IMR-90 (cell line): ENCODE measurements at regions not wholly inside any gene's neighbourhood (a gene's known extent, or its start where the extent isn't known, plus 50 kb on each side); places are given as distances from the start of the nearest gene placed in this dataset.

Experiments
- ATAC-seq: fragments of 200-7000 bp; cut with Tn5 transposase; 2 replicates; pipeline ENCODE4 v1.9.1; 2020; ENCODE audit warnings: low read depth, mild to moderate bottlenecking, moderate library complexity
- BruUV-seq: library from RNA; stranded (reverse); fragments of 400-500 nt; replicated peaks from 2 replicates; lab custom pipeline; 2021; lab: Mats Ljungman, UMichigan
- CTCF ChIA-PET: fragments of 300-600 bp; formaldehyde crosslinking; extraction: SDS; loops from one replicate; lab custom pipeline; 2021; ENCODE audit warnings: antibody characterized with exemption; lab: Yijun Ruan, JAX
- POLR2A ChIA-PET: fragments of 300-600 bp; sonication (Branson Sonifier 250); formaldehyde crosslinking; loops from one replicate; lab custom pipeline; 2022; ENCODE audit warnings: antibody characterized with exemption; ENCODE audit not compliant: unreplicated experiment; lab: Charles Lee
- DNase-seq: peaks from one replicate; pipeline ENCODE4 v3.0.0; 2013
- H2AFZ ChIP-seq: replicated peaks from 2 replicates; pipeline ENCODE3; 2013; ENCODE audit warnings: low read length, mild to moderate bottlenecking; ENCODE audit not compliant: poor library complexity
- H2AK5ac ChIP-seq: 2 replicates; pipeline ENCODE4 v1.6.1; 2013; ENCODE audit warnings: low read depth, low read length, inconsistent platforms
- H2AK9ac ChIP-seq: replicated peaks from 2 replicates; pipeline ENCODE3; 2013; ENCODE audit warnings: mild to moderate bottlenecking, low read depth, low read length, moderate library complexity; ENCODE audit not compliant: poor library complexity
- H2BK120ac ChIP-seq: 2 replicates; pipeline ENCODE4 v1.6.1; 2013; ENCODE audit warnings: low read depth, low read length, inconsistent platforms
- H2BK15ac ChIP-seq: 3 replicates; pipeline ENCODE4 v1.6.1; 2013; ENCODE audit warnings: low read depth, low read length, inconsistent platforms
- H2BK20ac ChIP-seq: 2 replicates; pipeline ENCODE4 v1.6.1; 2013; ENCODE audit warnings: low read depth, mild to moderate bottlenecking, inconsistent platforms, low read length, moderate library complexity
- H2BK5ac ChIP-seq: 2 replicates; pipeline ENCODE4 v1.6.1; 2013; ENCODE audit warnings: mild to moderate bottlenecking, low read depth, low read length, inconsistent platforms; ENCODE audit not compliant: poor library complexity, severe bottlenecking
- H3K14ac ChIP-seq: replicated peaks from 2 replicates; pipeline ENCODE4 v1.6.1; 2013; ENCODE audit warnings: low read depth, low read length, inconsistent platforms
- H3K18ac ChIP-seq: 2 replicates; pipeline ENCODE4 v1.6.1; 2013; ENCODE audit warnings: low read depth, low read length, control low read depth
- H3K23ac ChIP-seq: 2 replicates; pipeline ENCODE4 v1.6.1; 2013; ENCODE audit warnings: low read depth, low read length, inconsistent platforms
- H3K27ac ChIP-seq: 2 replicates; pipeline ENCODE4 v1.5.1; 2013; ENCODE audit warnings: mild to moderate bottlenecking, control low read depth, low read length; ENCODE audit not compliant: insufficient read depth
- H3K27me3 ChIP-seq: 2 replicates; pipeline ENCODE4 v1.6.1; 2013; ENCODE audit warnings: low read length; ENCODE audit not compliant: control insufficient read depth, insufficient read depth
- H3K36me3 ChIP-seq: 2 replicates; pipeline ENCODE4 v1.6.1; 2013; ENCODE audit warnings: low read length, mixed read lengths; ENCODE audit not compliant: control insufficient read depth, insufficient read depth
- H3K4ac ChIP-seq: 2 replicates; pipeline ENCODE4 v1.6.1; 2013; ENCODE audit warnings: low read depth, low read length, inconsistent platforms
- H3K4me1 ChIP-seq: 2 replicates; pipeline ENCODE4 v1.6.1; 2013; ENCODE audit warnings: low read length, mixed read lengths; ENCODE audit not compliant: control insufficient read depth, insufficient read depth
- H3K4me2 ChIP-seq: 2 replicates; pipeline ENCODE4 v1.6.1; 2013; ENCODE audit warnings: low read depth, mild to moderate bottlenecking, control low read depth, low read length, moderate library complexity
- H3K4me3 ChIP-seq: 2 replicates; pipeline ENCODE4 v1.5.1; 2013; ENCODE audit warnings: low read depth, mild to moderate bottlenecking, control low read depth, low read length, moderate library complexity; ENCODE audit not compliant: insufficient read depth
- H3K56ac ChIP-seq: 2 replicates; pipeline ENCODE4 v1.6.1; 2013; ENCODE audit warnings: low read length, inconsistent platforms; ENCODE audit not compliant: insufficient read depth; ENCODE audit errors: extremely low read depth
- H3K79me1 ChIP-seq, 2 experiments: 2 replicates each; pipeline ENCODE4 v1.6.1; 2013; ENCODE audit warnings: low read length in 2 of 2, inconsistent platforms in 1 of 2, low read depth in 1 of 2
- H3K9ac ChIP-seq: 2 replicates; pipeline ENCODE4 v1.6.1; 2013; ENCODE audit warnings: low read depth, low read length, control low read depth
- H3K9me1 ChIP-seq: 2 replicates; pipeline ENCODE4 v1.6.1; 2013; ENCODE audit warnings: low read length, inconsistent platforms; ENCODE audit not compliant: insufficient read depth
- H3K9me3 ChIP-seq: 2 replicates; pipeline ENCODE4 v1.6.1; 2013; ENCODE audit warnings: low read length; ENCODE audit not compliant: control insufficient read depth, insufficient read depth
- H4K20me1 ChIP-seq: 2 replicates; pipeline ENCODE4 v1.6.1; 2013; ENCODE audit warnings: low read length, inconsistent platforms; ENCODE audit not compliant: insufficient read depth
- H4K5ac ChIP-seq: 2 replicates; pipeline ENCODE4 v1.6.1; 2013; ENCODE audit warnings: mild to moderate bottlenecking, low read depth, low read length, control low read depth
- H4K8ac ChIP-seq, 2 experiments: 2 replicates each; pipeline ENCODE4 v1.6.1; 2013; ENCODE audit warnings: low read depth in 2 of 2, low read length in 2 of 2, control low read depth in 1 of 2, inconsistent platforms in 1 of 2
- H4K91ac ChIP-seq: 2 replicates; pipeline ENCODE4 v1.6.1; 2013; ENCODE audit warnings: low read depth, low read length, inconsistent platforms; ENCODE audit not compliant: insufficient read depth
- BHLHE40 ChIP-seq: fragments of 150-350 bp; IDR thresholded peaks from 2 replicates; pipeline ENCODE4 v1.6.1; 2016; ENCODE audit warnings: mild to moderate bottlenecking, low read depth, low read length
- CEBPB ChIP-seq: IDR thresholded peaks from 2 replicates; pipeline ENCODE4 v1.6.1; 2012; ENCODE audit warnings: low read depth, low read length, improper control_type of control experiment
- CHD1 ChIP-seq: IDR thresholded peaks from 2 replicates; pipeline ENCODE4 v1.6.1; 2012; ENCODE audit warnings: low read depth, low read length, improper control_type of control experiment
- FOS ChIP-seq: fragments of 150-350 bp; IDR thresholded peaks from 2 replicates; pipeline ENCODE4 v1.6.1; 2016; ENCODE audit warnings: low read depth, low read length
- MXI1 ChIP-seq: IDR thresholded peaks from 2 replicates; pipeline ENCODE4 v1.6.1; 2012; ENCODE audit warnings: low read depth, mild to moderate bottlenecking, low read length, moderate library complexity, borderline replicate concordance
- RAD21 ChIP-seq: IDR thresholded peaks from 2 replicates; pipeline ENCODE4 v1.6.1; 2012; ENCODE audit warnings: low read length, improper control_type of control experiment
- RCOR1 ChIP-seq: IDR thresholded peaks from 2 replicates; pipeline ENCODE4 v1.6.1; 2012; ENCODE audit warnings: mild to moderate bottlenecking, low read length, improper control_type of control experiment; ENCODE audit not compliant: insufficient replicate concordance
- RFX5 ChIP-seq: IDR thresholded peaks from 2 replicates; pipeline ENCODE4 v1.8.0; 2012; ENCODE audit warnings: low read depth, mild to moderate bottlenecking, low read length, moderate library complexity
- SMC3 ChIP-seq: fragments of 150-350 bp; IDR thresholded peaks from 2 replicates; pipeline ENCODE4 v1.6.1; 2016; ENCODE audit warnings: low read depth, mild to moderate bottlenecking, antibody characterized with exemption, low read length, moderate library complexity
- WGBS, 2 experiments: methylation state at CpG; one replicate each; pipeline versions ENCODE4 v1.1.5 to v1.1.7; 2013; ENCODE audit warnings: missing lambda C conversion rate in 2 of 2; ENCODE audit not compliant: insufficient read length in 1 of 2; ENCODE audit errors: extremely low coverage in 2 of 2; 5-methylcytosine and 5-hydroxymethylcytosine counted together
- dilution Hi-C: fragments of 300-500 bp; cut with HindIII; formaldehyde crosslinking; loops from one replicate; pipeline ENCODE4 v1.14.3; 2018; ENCODE audit warnings: low sequenced_read_pairs; ENCODE audit not compliant: unreplicated experiment
- in situ Hi-C: fragments of 300-500 bp; cut with MboI; formaldehyde crosslinking; loops from 3 replicates; pipeline ENCODE4 v1.14.3; 2019; ENCODE audit warnings: low sequenced_read_pairs, inconsistent platforms, mixed read lengths
- intact Hi-C: fragments of 100-400 bp; cut with micrococcal nuclease; formaldehyde crosslinking; loops from 2 replicates; pipeline ENCODE4 v1.10.0; 2022
- TF ChIP-seq, protein P1 (sequence below): fragments of 150-350 bp; IDR thresholded peaks from 2 replicates; pipeline ENCODE4 v1.6.1; 2017; ENCODE audit warnings: mild to moderate bottlenecking, antibody characterized with exemption, low read length, low read depth

- Histone ChIP-seq H3K4me3 (no peak overlapping the region), H2AK9ac (no peak overlapping the region), H3K79me1 (no peaks in the 10 kb centered on the region), H3K23ac (no peak overlapping the region), H4K20me1 (no peaks in the 10 kb centered on the region), H3K4me1 (no peaks in the 10 kb centered on the region), H4K91ac (no peak overlapping the region), H3K9me3 (no peaks in the 10 kb centered on the region), H4K8ac (no peak overlapping the region), H4K5ac (no peak overlapping the region), H3K9me1 (no peaks in the 10 kb centered on the region), H3K4me2 (no peak overlapping the region), H2AFZ (no peak overlapping the region), H3K18ac (no peak overlapping the region), H2BK120ac (no peak overlapping the region), H2AK5ac (no peak overlapping the region), H3K27ac (no peak overlapping the region), H3K56ac (no peak overlapping the region), H2BK20ac (no peak overlapping the region), H3K9ac (no peak overlapping the region), H3K4ac (no peak overlapping the region), H3K14ac (no peak overlapping the region), H2BK15ac (no peak overlapping the region), H2BK5ac (no peak overlapping the region), H3K36me3 (no peaks in the 10 kb centered on the region), H3K27me3 (no peaks in the 10 kb centered on the region)
- in situ Hi-C loops (no loop called here), intact Hi-C loops (no loop called here), dilution Hi-C loops (no loop called here)
- no TSS peak for BruUV-seq
- TF ChIP-seq RCOR1 = no peak
- TF ChIP-seq CHD1 = no peak
- TF ChIP-seq, protein P1, sequence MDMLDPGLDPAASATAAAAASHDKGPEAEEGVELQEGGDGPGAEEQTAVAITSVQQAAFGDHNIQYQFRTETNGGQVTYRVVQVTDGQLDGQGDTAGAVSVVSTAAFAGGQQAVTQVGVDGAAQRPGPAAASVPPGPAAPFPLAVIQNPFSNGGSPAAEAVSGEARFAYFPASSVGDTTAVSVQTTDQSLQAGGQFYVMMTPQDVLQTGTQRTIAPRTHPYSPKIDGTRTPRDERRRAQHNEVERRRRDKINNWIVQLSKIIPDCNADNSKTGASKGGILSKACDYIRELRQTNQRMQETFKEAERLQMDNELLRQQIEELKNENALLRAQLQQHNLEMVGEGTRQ = no peak
- TF ChIP-seq CEBPB = no peak
- TF ChIP-seq MXI1 = no peak
- TF ChIP-seq RAD21 = no peak
- no peak for TF ChIP-seq FOS
- no peak for TF ChIP-seq RFX5
- no peak for TF ChIP-seq BHLHE40
- TF ChIP-seq SMC3 = no peak
- ATAC-seq = no peak
- ChIA-PET POLR2A (no interaction called here), CTCF (interaction anchor here (1.3 to 2.5 kb wide), 3 partner anchors 9 to 234 kb away, joined by 4 to 11 read pairs (median 9); no protein-coding TSS in a partner anchor)
- WGBS, 2 experiments = no CpG with 5 or more reads among the region's 2 CpGs
- no peak for DNase-seq
Measured at GRCh38 chr10:117450940-117451339, 75.7 kb upstream of the PDZD8 start.
